Upper lobe of left lung (tissue), 6 donors: ENCODE measurements at regions not wholly inside any gene's neighbourhood (a gene's known extent, or its start where the extent isn't known, plus 50 kb on each side); places are given as distances from the start of the nearest gene placed in this dataset.

Experiments used
- ATAC-seq, 2 donors: fragments of 200-7000 bp; cut with Tn5 transposase; one replicate each; pipeline ENCODE4 v1.9.1; 2022; ENCODE audit warnings: mild to moderate bottlenecking in 2 of 2, moderate library complexity in 2 of 2; ENCODE audit not compliant: low FRiP score in 2 of 2
- DNase-seq, 2 donors: peaks; one replicate each; pipeline ENCODE4 v3.0.0-alpha.2; 2019 to 2020
- H3K27ac ChIP-seq, 4 donors: fragments of 200-600 bp; sonication (generic); one replicate each; pipeline ENCODE4 v1.5.1; 2016 to 2019
- H3K27me3 ChIP-seq, 4 donors: fragments of 200-600 bp; sonication (generic); one replicate each; pipeline ENCODE4 v1.5.1; 2017 to 2019
- H3K36me3 ChIP-seq, 4 donors: fragments of 200-600 bp; sonication (generic); one replicate each; pipeline ENCODE4 v1.5.1; 2016 to 2019
- H3K4me1 ChIP-seq, 4 donors: fragments of 200-600 bp; sonication (generic); one replicate each; pipeline ENCODE4 v1.5.1; 2018 to 2019
- H3K4me3 ChIP-seq, 4 donors: fragments of 200-600 bp; sonication (generic); one replicate each; pipeline ENCODE4 v1.5.1; 2017 to 2019; ENCODE audit warnings: mild to moderate bottlenecking in 2 of 4, moderate library complexity in 1 of 4
- H3K9me3 ChIP-seq, 4 donors: fragments of 200-600 bp; sonication (generic); one replicate each; pipeline ENCODE4 v1.5.1; 2018 to 2019
- EP300 ChIP-seq, 4 donors: sonication (generic); formaldehyde crosslinking; IDR thresholded peaks; one replicate each; pipeline ENCODE4 v1.5.1; 2017; ENCODE audit warnings: antibody characterized with exemption in 4 of 4, control low read depth in 2 of 4
- POLR2A ChIP-seq, 4 donors: fragments of 450-650 bp; IDR thresholded peaks; one replicate each; pipeline ENCODE4 v1.5.1; 2016 to 2017; ENCODE audit warnings: antibody characterized with exemption in 4 of 4, mild to moderate bottlenecking in 2 of 4
- POLR2AphosphoS5 ChIP-seq, 2 donors: sonication (generic); formaldehyde crosslinking; IDR thresholded peaks; one replicate each; pipeline ENCODE4 v1.5.1; 2017; ENCODE audit warnings: antibody characterized with exemption in 2 of 2
- WGBS, 2 donors: methylation state at CpG; one replicate each; pipeline ENCODE4 v1.1.5; 2017 to 2018; 5-methylcytosine and 5-hydroxymethylcytosine counted together
- TF ChIP-seq, protein P1 (sequence below), 6 experiments: fragments of 450-650 bp in 4 of 6; fragments of 200-600 bp in 2 of 6; sonication (generic) in 2 of 6; IDR thresholded peaks; one replicate each; pipeline ENCODE4 v1.5.1; 2016 to 2019; ENCODE audit warnings: antibody characterized with exemption in 6 of 6
- donor health status: DM: no; HTN: no; CAD: no; lungs with moderate emphysema.
- donor health status: DM: no; HTN: yes; CAD: no; lungs with severe emphysema.

DNA sequence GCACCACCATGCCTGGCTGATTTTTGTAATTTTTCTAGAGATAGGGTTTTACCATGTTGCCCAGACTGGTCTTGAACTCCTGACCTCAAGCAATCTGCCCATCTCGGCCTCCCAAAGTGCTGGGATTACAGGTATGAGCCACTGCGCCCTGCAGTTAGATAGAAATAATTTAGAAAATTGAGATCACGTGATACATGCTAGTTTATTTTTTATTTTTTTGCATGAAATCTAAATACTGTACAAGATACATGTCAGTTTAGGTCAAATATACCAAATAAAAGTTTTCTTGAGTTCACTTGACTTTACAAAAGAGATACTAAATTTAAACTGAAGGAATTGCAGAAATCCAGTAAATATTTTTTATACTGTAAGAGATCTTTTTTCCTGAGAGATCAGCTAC, 304.2 kb downstream of the YTHDC2 start:
- no peak for TF ChIP-seq EP300 (IDR thresholded peaks at IDR 0.05)
- TF ChIP-seq, protein P1, sequence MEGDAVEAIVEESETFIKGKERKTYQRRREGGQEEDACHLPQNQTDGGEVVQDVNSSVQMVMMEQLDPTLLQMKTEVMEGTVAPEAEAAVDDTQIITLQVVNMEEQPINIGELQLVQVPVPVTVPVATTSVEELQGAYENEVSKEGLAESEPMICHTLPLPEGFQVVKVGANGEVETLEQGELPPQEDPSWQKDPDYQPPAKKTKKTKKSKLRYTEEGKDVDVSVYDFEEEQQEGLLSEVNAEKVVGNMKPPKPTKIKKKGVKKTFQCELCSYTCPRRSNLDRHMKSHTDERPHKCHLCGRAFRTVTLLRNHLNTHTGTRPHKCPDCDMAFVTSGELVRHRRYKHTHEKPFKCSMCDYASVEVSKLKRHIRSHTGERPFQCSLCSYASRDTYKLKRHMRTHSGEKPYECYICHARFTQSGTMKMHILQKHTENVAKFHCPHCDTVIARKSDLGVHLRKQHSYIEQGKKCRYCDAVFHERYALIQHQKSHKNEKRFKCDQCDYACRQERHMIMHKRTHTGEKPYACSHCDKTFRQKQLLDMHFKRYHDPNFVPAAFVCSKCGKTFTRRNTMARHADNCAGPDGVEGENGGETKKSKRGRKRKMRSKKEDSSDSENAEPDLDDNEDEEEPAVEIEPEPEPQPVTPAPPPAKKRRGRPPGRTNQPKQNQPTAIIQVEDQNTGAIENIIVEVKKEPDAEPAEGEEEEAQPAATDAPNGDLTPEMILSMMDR (IDR thresholded peaks at IDR 0.05) = no peak
- no peak for TF ChIP-seq POLR2AphosphoS5 (IDR thresholded peaks at IDR 0.05)
- no peak for TF ChIP-seq POLR2A (IDR thresholded peaks at IDR 0.05)
- WGBS, 2 donors = 83 to 87% methylated on average over 3 of the region's 3 CpGs
- no peaks in the 10 kb centered on the region for H3K4me1 ChIP-seq

GRCh38 chr5:113823696-113824095, 310.2 kb downstream of the YTHDC2 start:
- ATAC-seq = no peak
- 51 to 58% methylated on average over 3 of the region's 3 CpGs for WGBS, 2 donors
- no peaks in the 10 kb centered on the region for H3K36me3 ChIP-seq
- H3K27ac ChIP-seq = no peak overlapping the region
- DNase-seq = no peak
- no peak overlapping the region for H3K4me3 ChIP-seq
- no peaks in the 10 kb centered on the region for H3K27me3 ChIP-seq
- TF ChIP-seq POLR2AphosphoS5 (IDR thresholded peaks at IDR 0.05) (no peak), POLR2A (IDR thresholded peaks at IDR 0.05) (no peak), EP300 (IDR thresholded peaks at IDR 0.05) (no peak)
- TF ChIP-seq, protein P1 (IDR thresholded peaks at IDR 0.05) = no peak
- no peaks in the 10 kb centered on the region for H3K9me3 ChIP-seq
- no peaks in the 10 kb centered on the region for H3K4me1 ChIP-seq

More for the DNA sequence above, 304.2 kb downstream of the YTHDC2 start:
- H3K36me3 ChIP-seq = no peaks in the 10 kb centered on the region
- no peaks in the 10 kb centered on the region for H3K9me3 ChIP-seq
- H3K27ac ChIP-seq = no peak overlapping the region
- no peak for DNase-seq
- H3K4me3 ChIP-seq = no peak overlapping the region
- ATAC-seq = no peak
- H3K27me3 ChIP-seq = no peaks in the 10 kb centered on the region

- WGBS, 2 donors = 59 to 73% methylated on average over 2 of the region's 2 CpGs
- H3K9me3 ChIP-seq = no peaks in the 10 kb centered on the region
- H3K27me3 ChIP-seq = no peaks in the 10 kb centered on the region
- H3K4me3 ChIP-seq = no peak overlapping the region
- ATAC-seq = no peak
- DNase-seq = no peak
- no peak overlapping the region for H3K27ac ChIP-seq
- H3K4me1 ChIP-seq = no peaks in the 10 kb centered on the region
- TF ChIP-seq, protein P1 (IDR thresholded peaks at IDR 0.05) = no peak
- no peak for TF ChIP-seq POLR2AphosphoS5 (IDR thresholded peaks at IDR 0.05)
- TF ChIP-seq EP300 (IDR thresholded peaks at IDR 0.05) = no peak
- no peak for TF ChIP-seq POLR2A (IDR thresholded peaks at IDR 0.05)
- H3K36me3 ChIP-seq = no peaks in the 10 kb centered on the region
These were observed 310.8 kb downstream of the YTHDC2 start for GRCh38 chr5:113824307-113824706.

GRCh38 chr5:113825176-113825575, 311.7 kb downstream of the YTHDC2 start:
- H3K4me3 ChIP-seq = no peak overlapping the region
- H3K36me3 ChIP-seq = no peaks in the 10 kb centered on the region
- no peak for DNase-seq
- no peaks in the 10 kb centered on the region for H3K9me3 ChIP-seq
- H3K27ac ChIP-seq = no peak overlapping the region
- H3K4me1 ChIP-seq = no peaks in the 10 kb centered on the region
- TF ChIP-seq POLR2A (IDR thresholded peaks at IDR 0.05) = no peak
- TF ChIP-seq, protein P1 (IDR thresholded peaks at IDR 0.05) = no peak
- TF ChIP-seq EP300 (IDR thresholded peaks at IDR 0.05) = no peak
- TF ChIP-seq POLR2AphosphoS5 (IDR thresholded peaks at IDR 0.05) = no peak
- H3K27me3 ChIP-seq = no peaks in the 10 kb centered on the region
- ATAC-seq = no peak

GRCh38 chr5:113846941-113847340, 333.4 kb downstream of the YTHDC2 start:
- Histone ChIP-seq H3K4me3 (no peak overlapping the region), H3K36me3 (no peaks in the 10 kb centered on the region), H3K27ac (no peak overlapping the region), H3K4me1 (no peaks in the 10 kb centered on the region), H3K9me3 (no peaks in the 10 kb centered on the region), H3K27me3 (no peaks in the 10 kb centered on the region)
- ATAC-seq = no peak
- WGBS, 2 donors = 43 to 69% methylated on average over 5 of the region's 5 CpGs
- TF ChIP-seq, protein P1 (IDR thresholded peaks at IDR 0.05) = no peak
- TF ChIP-seq POLR2AphosphoS5 (IDR thresholded peaks at IDR 0.05) = no peak
- TF ChIP-seq POLR2A (IDR thresholded peaks at IDR 0.05) = no peak
- TF ChIP-seq EP300 (IDR thresholded peaks at IDR 0.05) = no peak
- no peak for DNase-seq
